H9 (cell line): ENCODE measurements at regions not wholly inside any gene's neighbourhood (a gene's known extent, or its start where the extent isn't known, plus 50 kb on each side); places are given as distances from the start of the nearest gene placed in this dataset.

Source experiments
- DNase-seq: peaks from one replicate; pipeline ENCODE4 v3.0.0-alpha.2; 2017
- H2AFZ ChIP-seq: one replicate; pipeline ENCODE4 v1.6.1; 2013; ENCODE audit warnings: mild to moderate bottlenecking, low read length, control low read depth, moderate library complexity
- H2AK5ac ChIP-seq: 2 replicates; pipeline ENCODE4 v1.6.1; 2013; ENCODE audit warnings: low read length, control low read depth, mixed read lengths; ENCODE audit not compliant: insufficient read length
- H2BK120ac ChIP-seq: one replicate; pipeline ENCODE4 v1.6.1; 2013; ENCODE audit warnings: low read depth, mild to moderate bottlenecking, low read length, control low read depth, inconsistent platforms; ENCODE audit not compliant: poor library complexity, severe bottlenecking
- H2BK12ac ChIP-seq: 2 replicates; pipeline ENCODE4 v1.6.1; 2013; ENCODE audit warnings: low read length, control low read depth, mixed read lengths, low read depth; ENCODE audit not compliant: insufficient read length
- H2BK15ac ChIP-seq: 2 replicates; pipeline ENCODE4 v1.6.1; 2013; ENCODE audit warnings: low read depth, low read length, control low read depth
- H2BK20ac ChIP-seq: one replicate; pipeline ENCODE4 v1.6.1; 2013; ENCODE audit warnings: low read depth, mild to moderate bottlenecking, low read length, control low read depth, inconsistent platforms; ENCODE audit not compliant: poor library complexity, severe bottlenecking
- H2BK5ac ChIP-seq: 2 replicates; pipeline ENCODE4 v1.6.1; 2013; ENCODE audit warnings: low read length, control low read depth, mixed read lengths; ENCODE audit not compliant: insufficient read length
- H3K14ac ChIP-seq: 2 replicates; pipeline ENCODE4 v1.6.1; 2013; ENCODE audit warnings: low read length, control low read depth; ENCODE audit not compliant: insufficient read depth
- H3K18ac ChIP-seq: 2 replicates; pipeline ENCODE4 v1.6.1; 2013; ENCODE audit warnings: low read depth, mild to moderate bottlenecking, mixed read lengths, low read length, control low read depth; ENCODE audit not compliant: insufficient read length
- H3K23ac ChIP-seq: 2 replicates; pipeline ENCODE4 v1.6.1; 2013; ENCODE audit warnings: low read length, control low read depth, mixed read lengths, low read depth; ENCODE audit not compliant: insufficient read length
- H3K23me2 ChIP-seq: 2 replicates; pipeline ENCODE4 v1.6.1; 2013; ENCODE audit warnings: low read depth, mild to moderate bottlenecking, mixed read lengths, low read length, control low read depth; ENCODE audit not compliant: insufficient read length, poor library complexity, severe bottlenecking
- H3K27ac ChIP-seq: 2 replicates; pipeline ENCODE4 v1.5.1; 2013; ENCODE audit warnings: low read length, control low read depth, mixed read lengths, low read depth; ENCODE audit not compliant: insufficient read length
- H3K27me3 ChIP-seq: 2 replicates; pipeline ENCODE4 v1.6.1; 2013; ENCODE audit warnings: low read length, control low read depth, inconsistent platforms; ENCODE audit not compliant: insufficient read depth
- H3K4ac ChIP-seq: 2 replicates; pipeline ENCODE4 v1.6.1; 2013; ENCODE audit warnings: low read depth, mild to moderate bottlenecking, control low read depth, inconsistent platforms, low read length, moderate library complexity
- H3K4me1 ChIP-seq: 2 replicates; pipeline ENCODE4 v1.6.1; 2013; ENCODE audit warnings: low read length, control low read depth, inconsistent platforms; ENCODE audit not compliant: insufficient read depth
- H3K4me2 ChIP-seq: 2 replicates; pipeline ENCODE4 v1.6.1; 2013; ENCODE audit warnings: low read length, control low read depth, mixed read lengths; ENCODE audit not compliant: insufficient read length, insufficient read depth
- H3K56ac ChIP-seq: 2 replicates; pipeline ENCODE4 v1.6.1; 2013; ENCODE audit warnings: low read depth, mild to moderate bottlenecking, mixed read lengths, low read length, control low read depth; ENCODE audit not compliant: insufficient read length
- H3K79me1 ChIP-seq: 2 replicates; pipeline ENCODE4 v1.6.1; 2013; ENCODE audit warnings: low read depth, mild to moderate bottlenecking, moderate library complexity, low read length, control low read depth, inconsistent platforms; ENCODE audit not compliant: insufficient read depth, poor library complexity, severe bottlenecking
- H3K79me2 ChIP-seq: 2 replicates; pipeline ENCODE4 v1.6.1; 2013; ENCODE audit warnings: low read length, control low read depth, inconsistent platforms; ENCODE audit not compliant: insufficient read depth
- H3K9ac ChIP-seq: 2 replicates; pipeline ENCODE4 v1.6.1; 2013; ENCODE audit warnings: low read length, control low read depth, mixed read lengths; ENCODE audit not compliant: insufficient read length; ENCODE audit errors: extremely low read depth
- H3K9me3 ChIP-seq: one replicate; pipeline ENCODE4 v1.6.1; 2013; ENCODE audit warnings: low read depth, low read length, inconsistent platforms; ENCODE audit not compliant: control insufficient read depth
- H3T11ph ChIP-seq: one replicate; pipeline ENCODE4 v1.6.1; 2013; ENCODE audit warnings: mild to moderate bottlenecking, low read length, control low read depth, inconsistent platforms
- H4K20me1 ChIP-seq: one replicate; pipeline ENCODE4 v1.6.1; 2013; ENCODE audit not compliant: control insufficient read depth, insufficient read length, insufficient read depth
- H4K5ac ChIP-seq: 2 replicates; pipeline ENCODE4 v1.6.1; 2013; ENCODE audit warnings: low read depth, mild to moderate bottlenecking, mixed read lengths, low read length, control low read depth; ENCODE audit not compliant: insufficient read length
- H4K8ac ChIP-seq: replicated peaks from 2 replicates; pipeline ENCODE4 v1.6.1; 2013; ENCODE audit warnings: low read length, control low read depth, mixed read lengths, low read depth; ENCODE audit not compliant: insufficient read length
- H4K91ac ChIP-seq: 2 replicates; pipeline ENCODE4 v1.6.1; 2013; ENCODE audit warnings: low read depth, mild to moderate bottlenecking, moderate library complexity, mixed read lengths, low read length, control low read depth; ENCODE audit not compliant: insufficient read length
- H3K27ac Mint-ChIP-seq, 3 experiments: 2 replicates in 2 of 3; 3 replicates in 1 of 3; pipeline ENCODE4 v1.8.0; 2020 to 2021; ENCODE audit warnings: mixed read lengths in 3 of 3, mild to moderate bottlenecking in 1 of 3, moderate library complexity in 1 of 3
- H3K27me3 Mint-ChIP-seq: 2 replicates; pipeline ENCODE4 v1.8.0; 2021; ENCODE audit warnings: low read depth, mild to moderate bottlenecking, moderate library complexity, mixed read lengths
- H3K36me3 Mint-ChIP-seq, 3 experiments: 2 replicates in 2 of 3; 3 replicates in 1 of 3; pipeline ENCODE4 v1.8.0; 2020 to 2021; ENCODE audit warnings: low read depth in 3 of 3, mixed read lengths in 3 of 3; ENCODE audit not compliant: insufficient read depth in 1 of 3
- H3K4me1 Mint-ChIP-seq, 2 experiments: 2 replicates each; pipeline ENCODE4 v1.8.0; 2020; ENCODE audit warnings: mixed read lengths in 2 of 2
- H3K4me3 Mint-ChIP-seq, 2 experiments: 2 replicates in 1 of 2; 3 replicates in 1 of 2; pipeline ENCODE4 v1.8.0; 2020 to 2021; ENCODE audit warnings: mild to moderate bottlenecking in 2 of 2, mixed read lengths in 2 of 2, moderate library complexity in 1 of 2
- H3K9me3 Mint-ChIP-seq, 2 experiments: 2 replicates in 1 of 2; 3 replicates in 1 of 2; pipeline ENCODE4 v1.8.0; 2020; ENCODE audit warnings: mild to moderate bottlenecking in 2 of 2, mixed read lengths in 2 of 2, moderate library complexity in 1 of 2
- CTCF ChIP-seq: fragments of 200-600 bp; sonication (generic); conservative IDR thresholded peaks from 3 replicates; pipeline ENCODE4 v1.8.0; 2021; ENCODE audit warnings: antibody characterized with exemption, mild to moderate bottlenecking
- WGBS: extraction: QIAGEN DNeasy Blood & Tissue Kit; methylation state at CpG from one replicate; pipeline ENCODE4 v1.1.7; 2013; ENCODE audit warnings: missing lambda C conversion rate, low lambda C conversion rate, mixed read lengths; ENCODE audit not compliant: insufficient read length; ENCODE audit errors: extremely low coverage; 5-methylcytosine and 5-hydroxymethylcytosine counted together

GRCh38 chrX:149129767-149130166, 375.3 kb downstream of the IDS start:
- no peak for DNase-seq
- H3K9ac ChIP-seq = no peak overlapping the region
- Mint-ChIP-seq H3K27me3 (no peaks in the 10 kb centered on the region), H3K9me3 (peaks cover 75 to 76% of the 10 kb centered on the region in 2 experiments), H3K4me1 (no peaks in the 10 kb centered on the region), H3K27ac (no peak overlapping the region), H3K4me3 (no peak overlapping the region; a peak in 1 of 5 replicates), H3K36me3 (peaks cover 0 to 3% (median 0%) of the 10 kb centered on the region in 3 experiments; a peak in 2 of 7 replicates)
- H2BK20ac ChIP-seq = no peak overlapping the region
- no peak overlapping the region for H2AFZ ChIP-seq
- no peaks in the 10 kb centered on the region for H3K79me1 ChIP-seq
- no peak overlapping the region for H3K4ac ChIP-seq
- no peak overlapping the region for H2BK5ac ChIP-seq
- no peak overlapping the region for H3T11ph ChIP-seq
- H3K56ac ChIP-seq = no peak overlapping the region
- no peak overlapping the region for H2BK120ac ChIP-seq
- H3K9me3 ChIP-seq = peaks cover 32% of the 10 kb centered on the region
- no peaks in the 10 kb centered on the region for H3K4me1 ChIP-seq
- H2BK12ac ChIP-seq = no peak overlapping the region
- H3K27me3 ChIP-seq = no peaks in the 10 kb centered on the region
- no peak overlapping the region for H3K4me2 ChIP-seq
- TF ChIP-seq CTCF = no peak
- H4K5ac ChIP-seq = no peak overlapping the region
- no peak overlapping the region for H2AK5ac ChIP-seq
- H3K23me2 ChIP-seq = no peaks in the 10 kb centered on the region
- no peak overlapping the region for H3K23ac ChIP-seq
- H3K18ac ChIP-seq = no peak overlapping the region
- H4K8ac ChIP-seq = no peak overlapping the region
- H4K91ac ChIP-seq = no peak overlapping the region
- H2BK15ac ChIP-seq = no peak overlapping the region
- no CpG with 5 or more reads among the region's 5 CpGs for WGBS
- no peaks in the 10 kb centered on the region for H3K79me2 ChIP-seq
- H4K20me1 ChIP-seq = no peaks in the 10 kb centered on the region
- no peak overlapping the region for H3K27ac ChIP-seq
- H3K14ac ChIP-seq = no peak overlapping the region
